ENCODE measurements at regions not wholly inside any gene's neighbourhood (a gene's known extent, or its start where the extent isn't known, plus 50 kb on each side); places are given as distances from the start of the nearest gene placed in this dataset.
"Not testable (repeated sequence)": the region's sequence is repeated elsewhere in the genome, so short reads cannot be mapped to it uniquely, and the experiment has no call there.

DNA sequence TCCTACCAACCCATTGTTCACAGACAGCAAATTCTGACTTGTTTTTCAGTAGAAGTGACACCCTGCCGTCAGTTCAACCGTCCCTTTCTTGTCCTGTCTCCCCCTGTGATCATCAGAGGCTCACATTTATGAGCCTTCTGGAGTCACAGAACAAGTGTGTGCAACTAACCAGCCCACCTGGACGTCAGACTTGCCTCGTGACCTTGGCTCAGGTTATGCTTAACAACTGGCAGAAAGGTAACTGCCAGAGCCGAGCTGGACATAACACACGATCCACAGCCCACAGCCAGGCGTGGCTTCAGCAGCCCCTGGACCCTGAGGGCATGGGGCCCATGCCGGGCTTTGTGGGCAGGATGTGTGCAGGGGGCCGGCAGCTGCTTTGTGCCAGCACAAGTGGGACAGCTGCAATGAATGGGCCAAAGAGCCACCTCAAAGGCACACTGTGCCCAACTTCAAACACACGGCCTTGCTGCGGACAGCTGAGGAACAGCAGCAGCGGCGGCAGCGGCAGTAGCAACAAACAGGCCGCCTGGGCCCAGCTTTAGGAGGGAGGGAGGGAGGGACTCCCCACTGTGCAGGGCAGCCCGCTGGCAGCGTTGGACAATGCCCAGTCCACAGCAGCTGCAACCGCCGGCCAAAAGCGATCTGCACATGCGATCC lies 103.9 kb downstream of the ZBTB18 start:
- no peak overlapping the region for H3K4me3 ChIP-seq (ENCODE audit: low read depth, low read length)
- DNase-seq (ENCODE audit: low read depth), result peak; percentile 74

DNA sequence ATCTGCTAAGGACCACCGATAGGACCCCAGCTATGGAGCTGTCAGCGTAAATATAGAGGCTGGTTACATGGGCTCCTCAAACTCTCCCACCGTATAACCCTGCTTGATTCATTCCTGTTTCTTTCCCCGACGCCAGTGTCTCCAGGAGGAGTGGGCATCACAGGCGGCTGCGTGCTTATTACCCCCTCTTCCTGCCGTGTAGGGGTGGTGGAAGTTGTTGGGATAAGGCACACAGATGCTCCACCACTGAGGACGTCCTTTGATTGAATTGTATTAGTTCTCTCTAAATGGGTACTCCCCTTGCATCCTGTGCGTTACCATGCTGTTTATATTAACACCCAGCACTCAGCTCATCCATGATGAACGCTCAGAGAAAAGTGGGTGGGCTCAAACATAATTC lies 104.6 kb downstream of the ZBTB18 start:
- H3K4me3 ChIP-seq (ENCODE audit: low read depth, low read length), result no peak overlapping the region
- no peak for DNase-seq (ENCODE audit: low read depth)

DNA sequence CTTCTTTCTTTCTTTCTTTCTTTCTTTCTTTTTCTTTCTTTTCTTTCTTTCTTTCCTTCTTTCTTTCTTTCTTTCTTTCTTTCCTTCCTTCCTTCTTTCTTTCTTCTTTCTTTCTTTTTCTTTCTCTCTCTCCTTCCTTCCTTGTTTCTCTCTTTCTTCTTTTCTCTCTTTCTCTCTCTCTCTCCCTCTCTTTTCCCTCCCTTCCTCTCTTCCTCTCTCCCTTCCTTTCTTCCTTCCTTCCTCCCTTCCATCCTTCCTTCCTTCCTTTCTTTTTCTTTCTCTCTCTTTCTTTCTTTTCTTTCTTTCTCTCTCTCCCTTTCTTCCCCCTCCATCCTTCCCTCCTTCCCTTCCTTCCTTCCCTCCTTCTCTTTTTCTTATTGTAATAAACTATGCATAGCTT lies 105.5 kb downstream of the ZBTB18 start:
- not testable (repeated sequence) for H3K4me3 ChIP-seq (ENCODE audit: low read depth, low read length); DNase-seq (ENCODE audit: low read depth)

DNA sequence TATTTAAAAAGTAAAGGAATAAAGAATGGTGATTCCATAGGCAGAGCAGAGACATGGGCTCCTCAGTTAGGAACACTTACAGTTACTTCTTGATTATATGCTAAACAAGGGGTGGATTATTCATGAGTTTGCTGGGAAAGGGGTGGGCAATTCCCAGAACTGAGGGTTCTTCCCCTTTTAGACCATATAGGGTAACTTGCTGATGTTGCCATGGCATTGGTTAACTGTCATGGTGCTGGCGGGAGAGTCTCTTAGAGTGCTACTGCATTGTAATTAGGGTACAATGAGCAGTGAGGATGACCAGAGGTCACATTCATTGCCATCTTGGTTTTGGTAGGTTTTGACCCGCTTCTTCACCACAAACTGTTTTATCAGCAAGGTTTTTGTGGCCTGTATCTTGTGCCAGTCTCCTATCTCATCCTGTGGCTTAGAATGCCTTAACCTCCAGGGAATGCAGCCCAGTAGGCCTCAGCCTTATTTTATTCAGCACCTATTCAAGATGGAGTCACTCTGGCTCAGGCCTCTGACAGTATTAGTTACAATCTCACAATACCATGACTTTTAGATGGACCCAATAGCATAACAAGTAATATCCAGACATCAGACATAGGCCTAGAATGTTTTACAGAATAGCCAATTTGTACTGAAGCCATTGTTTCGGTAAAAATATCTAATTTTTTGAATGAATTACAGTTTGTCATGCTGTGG lies 106.8 kb downstream of the ZBTB18 start:
- no peak for DNase-seq (ENCODE audit: low read depth)
- H3K4me3 ChIP-seq (ENCODE audit: low read depth, low read length), result no peak overlapping the region

DNA sequence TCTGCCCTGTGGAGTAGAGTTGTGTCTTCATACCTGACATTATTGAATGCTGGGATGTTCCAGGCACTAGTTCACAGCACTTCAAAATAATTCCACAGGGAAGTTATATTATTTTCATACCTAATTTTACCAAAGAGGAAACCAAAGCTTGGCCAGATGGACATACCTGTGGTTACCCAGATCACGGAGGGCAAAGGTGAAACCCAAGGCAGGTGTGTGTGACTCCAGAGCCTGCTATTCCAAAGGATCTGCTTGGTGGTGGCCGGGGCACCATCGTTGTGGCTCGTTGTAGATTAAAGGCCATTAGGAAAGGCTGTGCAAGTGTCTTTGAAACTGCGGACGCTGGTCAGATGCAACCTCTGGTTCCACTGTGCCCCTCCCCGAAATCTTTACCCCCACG lies 108.6 kb downstream of the ZBTB18 start:
- no peak for DNase-seq (ENCODE audit: low read depth)
- H3K4me3 ChIP-seq (ENCODE audit: low read depth, low read length), result no peak overlapping the region

DNA sequence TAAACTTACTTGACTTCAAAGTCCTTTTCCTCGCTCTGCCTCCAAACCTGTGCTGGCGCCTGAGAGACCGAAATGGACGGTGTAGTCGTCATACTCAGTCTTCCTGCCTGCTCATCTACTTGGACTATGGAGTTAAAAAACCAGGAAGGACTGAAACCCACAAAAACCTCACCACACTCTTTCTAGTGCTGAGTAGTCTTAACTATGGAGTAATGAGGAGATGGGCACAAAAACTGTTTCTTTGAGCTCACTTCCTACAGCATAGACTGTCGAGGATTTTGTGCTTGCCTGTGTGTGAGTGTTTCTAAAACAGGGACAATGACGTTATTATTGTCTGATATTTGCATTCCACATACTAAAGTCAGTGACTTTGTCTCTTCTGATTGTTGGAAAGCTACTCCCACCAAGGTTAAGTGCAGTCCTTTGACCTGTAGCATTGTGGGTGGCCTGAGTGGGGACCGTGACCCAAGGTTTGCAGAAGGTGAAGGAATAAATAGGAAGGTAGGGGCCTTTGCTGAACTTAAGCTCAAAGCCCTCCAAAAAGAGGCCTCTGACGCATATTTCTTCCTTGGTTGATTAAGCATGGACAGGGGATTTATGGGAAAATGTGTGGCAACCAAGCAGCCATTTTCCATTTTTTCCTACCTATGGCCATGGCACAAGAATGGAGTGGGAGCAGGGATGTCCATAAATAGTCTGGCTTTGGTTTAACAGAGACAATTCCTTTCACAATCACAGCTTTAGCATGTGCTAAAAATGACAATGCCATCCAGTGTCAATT lies 109.6 kb downstream of the ZBTB18 start:
- no peak overlapping the region for H3K4me3 ChIP-seq (ENCODE audit: low read depth, low read length)
- DNase-seq (ENCODE audit: low read depth), result no peak

DNA sequence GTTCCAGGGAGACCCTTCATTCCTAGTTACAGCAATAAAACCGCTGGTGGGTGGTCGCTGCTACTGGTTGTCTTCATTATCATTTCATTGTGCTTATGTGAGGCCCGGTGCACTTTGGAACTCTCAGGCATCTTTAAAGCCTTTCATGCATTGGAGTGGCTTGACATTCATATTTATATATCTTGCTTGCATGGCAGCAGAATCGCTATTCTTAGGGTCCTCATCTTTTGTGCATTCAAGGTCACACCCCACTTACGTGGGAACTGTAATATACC lies 110.1 kb downstream of the ZBTB18 start:
- H3K4me3 ChIP-seq (ENCODE audit: low read depth, low read length), result no peak overlapping the region

DNA sequence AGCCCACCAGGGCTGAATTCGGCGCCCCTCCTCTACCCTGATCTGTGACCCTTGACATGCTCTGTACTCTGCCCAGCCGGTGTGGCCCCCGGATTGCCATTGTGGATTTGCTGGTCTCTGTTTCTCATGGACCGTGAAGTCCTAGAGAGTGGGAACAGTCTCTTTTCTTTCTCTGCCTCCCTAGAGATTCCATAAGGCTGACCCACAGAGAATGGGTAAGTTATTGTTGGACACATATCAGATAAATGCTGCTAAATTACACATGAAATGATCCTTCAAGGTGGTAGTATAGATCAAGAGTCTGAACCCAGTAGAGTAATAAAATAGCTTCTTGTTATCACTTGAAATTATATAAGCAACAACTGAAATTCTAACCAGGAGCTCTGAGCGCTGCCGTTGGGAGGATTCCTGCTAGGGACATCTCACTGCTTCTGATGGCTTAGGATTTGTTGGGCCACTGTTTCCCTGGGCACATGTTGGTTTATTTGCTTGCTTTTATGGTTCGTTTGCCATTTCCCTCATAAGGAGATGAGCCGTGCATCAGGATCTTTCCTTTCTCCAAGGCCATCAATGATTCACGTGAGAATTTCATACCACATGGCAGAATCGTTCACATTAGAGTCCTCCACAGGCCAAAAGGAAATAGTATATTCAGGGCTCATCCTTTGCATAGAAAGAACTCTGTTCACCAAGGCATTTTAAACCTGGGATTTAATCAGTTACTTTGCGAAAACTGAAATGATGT lies 111.9 kb downstream of the ZBTB18 start:
- peak; percentile 15 for DNase-seq (ENCODE audit: low read depth)
- no peak overlapping the region for H3K4me3 ChIP-seq (ENCODE audit: low read depth, low read length)

More for the DNA sequence above, 110.1 kb downstream of the ZBTB18 start:
- DNase-seq (ENCODE audit: low read depth), result no peak

DNA sequence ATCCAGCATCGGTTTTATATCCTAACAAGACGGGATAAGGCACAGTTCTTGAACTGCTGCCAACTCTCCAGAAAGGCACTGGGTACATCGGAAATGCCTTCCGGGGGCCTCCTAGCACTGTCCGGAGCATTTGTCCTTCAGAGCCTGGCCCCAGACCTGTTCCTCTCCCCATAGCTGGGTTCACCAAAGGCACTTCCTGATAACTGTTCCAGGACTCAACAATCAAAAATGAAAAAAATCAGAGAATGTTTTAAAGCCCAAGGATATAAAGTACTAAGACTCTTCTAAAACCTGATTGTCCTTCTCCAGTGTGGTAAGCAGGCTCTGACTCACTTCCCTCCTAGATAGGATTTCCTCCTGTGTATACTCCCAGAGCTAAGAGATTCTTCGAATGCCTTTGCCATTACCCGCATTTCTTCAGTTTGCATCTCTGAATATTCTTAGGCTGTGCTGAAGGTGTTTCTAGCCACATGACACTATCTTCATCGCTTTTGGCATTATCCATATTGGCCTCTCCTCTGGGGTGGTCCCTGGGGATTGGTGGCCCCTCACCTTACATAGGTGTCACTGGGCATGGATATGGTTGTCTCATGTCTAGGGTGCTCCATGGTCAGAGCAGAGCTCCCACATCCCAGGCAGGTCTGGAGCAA lies 112.9 kb downstream of the ZBTB18 start:
- no peak overlapping the region for H3K4me3 ChIP-seq (ENCODE audit: low read depth, low read length)
- peak; percentile 82 for DNase-seq (ENCODE audit: low read depth)

DNA sequence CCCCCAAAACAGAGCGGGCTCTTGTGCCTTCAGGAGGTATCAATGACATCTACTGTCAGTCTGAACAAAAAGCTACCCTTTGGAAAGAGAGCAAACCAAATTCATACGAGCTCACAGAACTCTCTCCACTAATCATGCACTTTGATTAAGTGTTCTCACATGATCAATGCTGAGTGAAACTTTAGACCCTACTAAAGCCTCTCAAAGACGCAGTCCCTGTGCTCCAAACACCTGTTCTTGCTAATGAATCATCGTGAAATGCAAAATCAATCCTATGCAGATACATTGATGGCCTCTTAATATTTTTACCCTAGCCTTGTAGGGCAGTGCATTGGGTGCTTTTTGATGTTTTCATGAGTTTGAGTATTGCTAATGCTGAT lies 113.4 kb downstream of the ZBTB18 start:
- no peak for DNase-seq (ENCODE audit: low read depth)

DNA sequence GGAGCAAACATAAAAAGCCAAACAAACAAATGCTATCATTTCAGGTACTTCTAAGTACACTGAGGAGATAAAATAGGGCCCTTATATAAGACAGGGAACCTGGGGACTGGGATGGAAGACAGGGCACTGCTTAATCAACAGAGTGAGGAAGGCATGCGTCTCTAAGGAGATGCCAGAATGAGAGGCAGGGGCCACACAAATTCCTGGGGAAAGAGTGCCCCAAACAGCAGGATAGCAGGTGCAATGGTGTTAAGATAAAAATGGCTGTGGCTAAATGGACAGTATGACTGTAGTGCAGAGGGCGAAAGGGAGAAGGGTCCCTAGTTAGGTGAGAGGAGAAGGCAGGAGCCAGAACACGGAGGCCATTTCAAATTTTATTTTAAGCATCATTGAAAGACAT lies 113.9 kb downstream of the ZBTB18 start:
- H3K4me3 ChIP-seq (ENCODE audit: low read depth, low read length), result no peak overlapping the region
- no peak for DNase-seq (ENCODE audit: low read depth)

More for the DNA sequence above, 113.4 kb downstream of the ZBTB18 start:
- no peak overlapping the region for H3K4me3 ChIP-seq (ENCODE audit: low read depth, low read length)

DNA sequence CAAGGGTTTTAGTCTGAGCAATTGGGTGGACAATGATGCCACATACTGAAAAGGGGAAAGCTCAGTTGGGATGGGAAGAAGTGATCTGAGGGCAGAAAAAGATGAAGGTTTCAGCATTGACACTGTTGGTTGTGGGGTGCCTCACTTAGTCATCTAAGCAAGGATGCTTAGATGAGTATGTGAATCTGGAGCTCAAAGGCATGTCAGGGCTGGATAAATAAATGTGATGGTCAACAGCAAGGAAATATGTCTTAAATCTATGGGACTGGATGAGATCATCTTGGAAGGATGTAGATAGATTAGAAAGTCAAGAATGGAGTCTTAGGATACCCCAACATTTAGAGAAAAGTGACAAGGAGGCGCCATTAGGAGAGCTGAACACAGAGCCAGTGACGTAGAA lies 114.6 kb downstream of the ZBTB18 start:
- no peak for DNase-seq (ENCODE audit: low read depth)
- no peak overlapping the region for H3K4me3 ChIP-seq (ENCODE audit: low read depth, low read length)

DNA sequence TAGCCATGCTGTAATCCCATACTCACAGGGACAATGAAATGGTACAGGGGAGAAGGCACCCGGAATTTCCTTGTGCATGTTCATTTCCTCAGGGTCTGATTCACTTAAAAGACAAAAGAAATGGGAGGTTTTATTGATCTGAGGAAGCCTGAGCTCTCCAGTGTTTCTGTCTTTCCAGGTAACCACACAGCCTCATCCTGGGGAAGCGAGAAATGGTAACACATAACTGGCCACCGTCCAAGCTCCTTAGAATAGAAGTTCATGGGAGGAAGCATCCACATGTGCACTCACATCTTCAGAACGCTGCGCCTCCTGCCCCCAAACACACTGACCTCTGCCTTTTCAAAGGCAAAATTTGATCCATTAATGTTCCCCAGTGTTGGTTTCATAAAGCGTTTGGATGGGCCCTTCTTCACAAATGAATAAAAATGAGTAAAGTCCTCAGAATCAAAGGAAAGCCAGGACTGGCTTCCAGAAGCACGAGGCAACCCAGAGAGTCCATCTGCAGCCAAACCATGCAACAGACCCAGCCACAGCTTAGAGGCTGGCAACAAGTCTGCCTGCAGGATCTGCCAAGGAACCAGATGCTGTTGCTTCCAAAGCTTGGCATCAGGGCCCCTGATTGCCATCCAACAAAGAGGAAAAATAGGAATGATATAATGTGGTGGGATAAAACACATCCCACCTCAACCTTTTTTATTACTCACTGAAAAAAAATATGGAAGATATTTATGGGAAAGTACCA lies 120.3 kb downstream of the ZBTB18 start:
- DNase-seq (ENCODE audit: low read depth), result no peak

DNA sequence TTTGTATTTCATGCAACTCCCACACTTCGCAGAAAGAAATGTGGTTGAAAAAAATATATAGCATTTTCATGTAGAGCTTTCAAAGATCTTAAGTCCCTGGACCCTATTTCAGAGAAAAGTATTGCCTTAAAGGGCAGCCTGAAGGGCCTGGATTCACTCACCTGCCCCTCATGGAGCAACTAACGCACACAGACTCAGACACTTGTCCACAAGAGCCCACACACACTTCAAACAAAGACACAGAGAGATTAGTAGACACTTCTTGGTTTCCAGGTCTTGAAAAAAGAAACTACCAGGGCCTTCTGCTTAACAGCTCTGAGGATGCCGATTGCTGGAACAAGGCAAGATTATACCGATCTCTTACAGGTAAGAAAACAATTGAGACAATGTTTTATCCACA lies 122.2 kb downstream of the ZBTB18 start:
- no peak for DNase-seq (ENCODE audit: low read depth)
- H3K4me3 ChIP-seq (ENCODE audit: low read depth, low read length), result no peak overlapping the region

More for the DNA sequence above, 120.3 kb downstream of the ZBTB18 start:
- H3K4me3 ChIP-seq (ENCODE audit: low read depth, low read length), result no peak overlapping the region

DNA sequence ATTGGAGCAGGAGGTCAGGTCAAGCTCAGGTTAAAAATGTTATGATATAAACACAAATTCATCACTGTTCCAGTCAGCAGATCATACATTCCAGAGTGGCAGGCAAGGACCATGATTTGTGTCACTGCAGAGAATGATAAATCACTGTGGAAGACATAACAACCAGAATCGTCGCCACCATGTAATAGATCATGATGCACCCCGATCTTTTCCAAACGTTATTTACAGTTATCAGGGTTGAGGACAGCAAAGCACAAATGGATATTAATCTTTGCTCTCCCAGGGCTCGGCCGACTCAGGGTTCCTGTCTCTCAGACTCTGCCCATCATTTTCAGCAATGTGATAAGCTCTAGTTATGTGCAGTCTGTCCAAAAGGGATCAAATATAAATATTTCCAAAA lies 122.7 kb downstream of the ZBTB18 start:
- no peak overlapping the region for H3K4me3 ChIP-seq (ENCODE audit: low read depth, low read length)
- no peak for DNase-seq (ENCODE audit: low read depth)

DNA sequence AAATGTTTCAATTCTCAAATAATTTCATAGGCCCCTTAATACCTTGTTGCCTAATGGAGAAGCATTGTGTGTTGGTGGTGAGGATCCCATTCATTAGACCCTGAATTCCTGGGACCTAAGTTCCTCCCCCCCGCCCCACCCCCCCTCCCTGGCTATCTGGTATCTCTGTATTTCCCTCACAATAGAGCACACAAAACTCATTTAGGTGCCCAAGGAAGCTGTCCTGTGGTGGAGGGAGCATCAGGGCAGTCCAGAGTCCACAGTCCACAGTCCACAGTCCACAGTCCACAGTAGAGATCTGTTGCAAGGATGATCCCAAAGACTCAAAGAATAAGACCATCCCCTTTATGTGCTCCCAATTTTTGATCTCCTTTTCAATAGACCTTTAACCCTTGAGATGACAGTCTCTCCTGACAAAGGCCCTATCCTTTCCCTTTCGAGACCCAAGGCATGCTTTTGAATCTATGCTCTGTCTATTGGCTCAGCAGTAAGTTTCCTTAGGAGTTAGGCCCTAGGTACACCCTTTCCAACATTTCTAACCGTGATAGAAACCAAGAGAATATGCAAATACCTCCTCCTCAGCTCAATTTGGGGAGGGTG lies 123.9 kb downstream of the ZBTB18 start:
- no peak for DNase-seq (ENCODE audit: low read depth)
- H3K4me3 ChIP-seq (ENCODE audit: low read depth, low read length), result no peak overlapping the region

DNA sequence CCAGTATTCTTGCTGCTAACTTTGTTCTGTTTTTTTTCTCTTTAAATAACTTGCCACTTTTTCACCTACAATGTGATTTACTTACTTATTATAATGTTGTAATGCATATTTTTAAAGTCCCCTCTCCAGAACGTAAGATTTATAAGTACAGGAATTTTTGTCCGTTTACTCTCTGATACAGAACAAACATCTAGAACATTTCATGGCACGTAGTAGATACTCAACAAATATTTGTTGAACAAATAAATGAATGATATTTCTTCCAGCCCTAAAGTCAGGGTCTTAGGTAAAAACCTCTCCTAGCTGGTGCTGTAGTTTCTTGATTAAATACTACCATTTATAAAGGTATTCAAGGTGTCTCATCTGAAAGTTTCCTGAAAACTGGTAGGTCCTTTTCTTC lies 125.1 kb downstream of the ZBTB18 start:
- H3K4me3 ChIP-seq (ENCODE audit: low read depth, low read length), result no peak overlapping the region
- no peak for DNase-seq (ENCODE audit: low read depth)

DNA sequence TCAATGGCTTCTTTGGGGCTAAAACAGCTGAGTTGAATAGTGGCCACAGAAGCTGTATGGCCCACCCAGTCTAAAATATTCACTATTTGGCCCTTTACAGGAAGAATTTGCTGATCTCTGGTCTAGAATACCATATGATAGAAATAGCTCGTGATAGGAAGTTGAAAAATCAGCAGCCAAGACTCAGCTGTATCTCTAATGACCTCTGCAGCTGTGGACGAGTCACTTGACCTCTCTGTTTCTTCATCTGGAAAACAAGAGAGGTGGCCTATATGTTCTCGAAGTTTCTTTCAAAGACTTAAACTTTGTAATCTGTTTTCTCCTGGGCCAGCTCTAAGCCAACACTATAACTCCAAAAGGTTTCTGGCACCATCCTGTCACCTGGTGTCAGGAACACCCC lies 129.2 kb downstream of the ZBTB18 start:
- DNase-seq (ENCODE audit: low read depth), result no peak

DNA sequence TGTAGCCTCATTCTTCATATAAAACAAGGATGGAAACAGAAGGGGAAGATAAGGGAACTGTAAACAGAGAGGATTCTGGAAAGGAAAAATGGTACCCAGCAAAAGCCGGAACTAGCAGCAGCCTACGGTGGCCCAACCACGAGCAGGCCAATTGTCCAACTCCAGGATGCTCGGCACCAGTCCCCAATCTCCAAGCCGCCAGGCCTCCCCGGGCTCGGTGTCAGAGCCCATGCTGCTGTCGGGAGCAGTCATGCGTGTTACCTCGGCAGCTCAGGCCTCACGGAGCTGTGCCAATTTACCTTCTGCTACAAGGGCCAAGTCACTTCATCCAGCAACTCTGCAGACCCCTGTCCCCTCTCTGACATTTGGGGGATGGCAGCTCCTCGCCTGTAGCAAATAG lies 130.8 kb downstream of the ZBTB18 start:
- no peak overlapping the region for H3K4me3 ChIP-seq (ENCODE audit: low read depth, low read length)
- DNase-seq (ENCODE audit: low read depth), result no peak

More for the DNA sequence above, 129.2 kb downstream of the ZBTB18 start:
- H3K4me3 ChIP-seq (ENCODE audit: low read depth, low read length), result no peak overlapping the region
